PC-3 (cell line): ENCODE measurements at regions not wholly inside any gene's neighbourhood (a gene's known extent, or its start where the extent isn't known, plus 50 kb on each side); places are given as distances from the start of the nearest gene placed in this dataset.

Experiments used
- ATAC-seq: fragments of 200-7000 bp; cut with Tn5 transposase; 2 replicates; pipeline ENCODE4 v1.9.1; 2020; ENCODE audit warnings: mild to moderate bottlenecking, moderate library complexity
- BruUV-seq: library from RNA; stranded (reverse); fragments of 400-500 nt; replicated peaks from 2 replicates; lab custom pipeline; 2021; lab: Mats Ljungman, UMichigan
- CTCF ChIA-PET: fragments of 300-600 bp; sonication (Branson Sonifier 250); formaldehyde crosslinking; loops from one replicate; lab custom pipeline; 2022; ENCODE audit warnings: antibody characterized with exemption; lab: Charles Lee
- POLR2A ChIA-PET: fragments of 300-600 bp; sonication (Branson Sonifier 250); formaldehyde crosslinking; loops from one replicate; lab custom pipeline; 2022; ENCODE audit warnings: antibody characterized with exemption; ENCODE audit not compliant: unreplicated experiment; lab: Charles Lee
- DNase-seq: peaks from one replicate; pipeline ENCODE4 v3.0.0-alpha.2; 2015
- H2AFZ ChIP-seq: fragments of 300-600 bp; sonication (generic); 2 replicates; pipeline ENCODE4 v1.6.0; 2016; ENCODE audit warnings: antibody characterized with exemption, low read length
- H3F3A ChIP-seq: fragments of 300-600 bp; sonication (generic); one replicate; pipeline ENCODE4 v1.6.0; 2017; ENCODE audit warnings: antibody characterized with exemption, low read length, control low read depth, mild to moderate bottlenecking; ENCODE audit not compliant: unreplicated experiment
- H3K27ac ChIP-seq: fragments of 300-600 bp; sonication (generic); 2 replicates; pipeline ENCODE4 v1.5.1; 2016; ENCODE audit warnings: mild to moderate bottlenecking, low read length
- H3K27me3 ChIP-seq: fragments of 300-600 bp; sonication (generic); 2 replicates; pipeline ENCODE4 v1.6.1; 2016; ENCODE audit warnings: low read length, mixed read lengths
- H3K36me3 ChIP-seq: fragments of 300-600 bp; sonication (generic); 2 replicates; pipeline ENCODE4 v1.6.1; 2016; ENCODE audit warnings: low read depth, mixed run types, low read length, mixed read lengths
- H3K4me1 ChIP-seq: fragments of 300-600 bp; sonication (generic); 2 replicates; pipeline ENCODE4 v1.5.1; 2016; ENCODE audit warnings: low read length; ENCODE audit not compliant: insufficient read depth
- H3K4me2 ChIP-seq: fragments of 300-600 bp; sonication (generic); 2 replicates; pipeline ENCODE4 v1.6.0; 2016; ENCODE audit warnings: low read length
- H3K4me3 ChIP-seq: fragments of 300-600 bp; sonication (generic); 2 replicates; pipeline ENCODE4 v1.5.1; 2016; ENCODE audit warnings: mild to moderate bottlenecking, low read length, mixed read lengths
- H3K79me2 ChIP-seq: fragments of 300-600 bp; sonication (generic); 2 replicates; pipeline ENCODE4 v1.6.1; 2017; ENCODE audit warnings: low read length, mixed read lengths
- H3K9ac ChIP-seq: fragments of 300-600 bp; sonication (generic); 2 replicates; pipeline ENCODE4 v1.6.0; 2016; ENCODE audit warnings: mild to moderate bottlenecking, low read length
- H3K9me2 ChIP-seq: fragments of 300-600 bp; sonication (generic); replicated peaks from 2 replicates; pipeline ENCODE4 v1.6.1; 2016; ENCODE audit warnings: mixed run types, low read length, mixed read lengths
- H3K9me3 ChIP-seq: fragments of 300-600 bp; sonication (generic); 2 replicates; pipeline ENCODE4 v1.6.1; 2016; ENCODE audit warnings: low read length, mixed read lengths
- H4K20me1 ChIP-seq: fragments of 300-600 bp; sonication (generic); 2 replicates; pipeline ENCODE4 v1.6.1; 2016; ENCODE audit warnings: low read length, mixed read lengths
- EZH2 ChIP-seq: fragments of 300-600 bp; sonication (generic); IDR thresholded peaks from one replicate; pipeline ENCODE4 v1.6.1; 2017; ENCODE audit warnings: antibody characterized with exemption, mild to moderate bottlenecking, low read length; ENCODE audit not compliant: unreplicated experiment
- EZH2phosphoT487 ChIP-seq: fragments of 300-600 bp; sonication (generic); IDR thresholded peaks from 2 replicates; pipeline ENCODE4 v1.6.1; 2018; ENCODE audit warnings: mild to moderate bottlenecking, antibody characterized with exemption, low read length, borderline replicate concordance
- intact Hi-C: fragments of 100-400 bp; cut with micrococcal nuclease; formaldehyde crosslinking; loops from 2 replicates; pipeline ENCODE4 v1.9.0; 2023
- TF ChIP-seq, protein P1 (sequence below): fragments of 300-600 bp; sonication (generic); conservative IDR thresholded peaks from 2 replicates; pipeline ENCODE4 v1.5.1; 2017; ENCODE audit warnings: antibody characterized with exemption, low read depth, mild to moderate bottlenecking, low read length

DNA sequence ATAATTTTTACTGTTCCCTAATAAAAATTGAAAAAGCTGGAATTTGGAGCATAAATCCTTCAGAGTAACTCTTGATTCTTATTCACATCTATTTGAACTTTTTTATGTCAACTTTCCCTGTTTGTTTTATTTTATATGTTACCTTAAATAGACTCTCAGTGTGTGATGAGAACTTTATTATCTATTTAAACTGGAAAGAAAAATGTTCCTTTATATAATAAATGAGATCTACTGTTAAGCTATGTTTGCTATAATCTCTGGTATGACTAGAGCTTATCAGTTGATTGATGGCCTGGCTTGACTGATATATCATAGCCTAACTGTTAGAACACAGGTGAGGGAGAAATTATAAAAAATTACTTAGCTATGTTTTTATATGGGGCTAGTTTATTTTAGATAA lies 330.6 kb upstream of the EPHA6 start:
- CTCF ChIA-PET: interaction anchor here (1.1 kb wide), 1 partner anchor 330 kb away, joined by 4 read pairs; no protein-coding TSS in a partner anchor
- Histone ChIP-seq H3K79me2 (no peaks in the 10 kb centered on the region), H3K9ac (peak overlapping the region; percentile 66), H2AFZ (no peak overlapping the region), H3K4me2 (peak overlapping the region; percentile 64), H3K36me3 (no peaks in the 10 kb centered on the region), H3K9me2 (no peaks in the 10 kb centered on the region), H3F3A (no peaks in the 10 kb centered on the region), H3K27ac (peak overlapping the region; percentile 92), H3K4me3 (no peak overlapping the region), H4K20me1 (no peaks in the 10 kb centered on the region), H3K4me1 (peaks cover 18% of the 10 kb centered on the region), H3K27me3 (no peaks in the 10 kb centered on the region), H3K9me3 (peaks cover 6% of the 10 kb centered on the region; the same call in 1 of the 2 replicates)
- POLR2A ChIA-PET: interaction anchor here (0.6 kb wide), 1 partner anchor 149 kb away, joined by 5 read pairs; no protein-coding TSS in a partner anchor
- DNase-seq: peak; percentile 62
- peak; percentile 70 for ATAC-seq
- intact Hi-C loops: loop anchor here (5.0 to 10.0 kb wide), 4 partner anchors 111 to 224 kb away; no protein-coding TSS in a partner anchor
- TF ChIP-seq EZH2 (no peak), EZH2phosphoT487 (no peak)
- TF ChIP-seq, protein P1, sequence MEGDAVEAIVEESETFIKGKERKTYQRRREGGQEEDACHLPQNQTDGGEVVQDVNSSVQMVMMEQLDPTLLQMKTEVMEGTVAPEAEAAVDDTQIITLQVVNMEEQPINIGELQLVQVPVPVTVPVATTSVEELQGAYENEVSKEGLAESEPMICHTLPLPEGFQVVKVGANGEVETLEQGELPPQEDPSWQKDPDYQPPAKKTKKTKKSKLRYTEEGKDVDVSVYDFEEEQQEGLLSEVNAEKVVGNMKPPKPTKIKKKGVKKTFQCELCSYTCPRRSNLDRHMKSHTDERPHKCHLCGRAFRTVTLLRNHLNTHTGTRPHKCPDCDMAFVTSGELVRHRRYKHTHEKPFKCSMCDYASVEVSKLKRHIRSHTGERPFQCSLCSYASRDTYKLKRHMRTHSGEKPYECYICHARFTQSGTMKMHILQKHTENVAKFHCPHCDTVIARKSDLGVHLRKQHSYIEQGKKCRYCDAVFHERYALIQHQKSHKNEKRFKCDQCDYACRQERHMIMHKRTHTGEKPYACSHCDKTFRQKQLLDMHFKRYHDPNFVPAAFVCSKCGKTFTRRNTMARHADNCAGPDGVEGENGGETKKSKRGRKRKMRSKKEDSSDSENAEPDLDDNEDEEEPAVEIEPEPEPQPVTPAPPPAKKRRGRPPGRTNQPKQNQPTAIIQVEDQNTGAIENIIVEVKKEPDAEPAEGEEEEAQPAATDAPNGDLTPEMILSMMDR: no peak
- no TSS peak for BruUV-seq

DNA sequence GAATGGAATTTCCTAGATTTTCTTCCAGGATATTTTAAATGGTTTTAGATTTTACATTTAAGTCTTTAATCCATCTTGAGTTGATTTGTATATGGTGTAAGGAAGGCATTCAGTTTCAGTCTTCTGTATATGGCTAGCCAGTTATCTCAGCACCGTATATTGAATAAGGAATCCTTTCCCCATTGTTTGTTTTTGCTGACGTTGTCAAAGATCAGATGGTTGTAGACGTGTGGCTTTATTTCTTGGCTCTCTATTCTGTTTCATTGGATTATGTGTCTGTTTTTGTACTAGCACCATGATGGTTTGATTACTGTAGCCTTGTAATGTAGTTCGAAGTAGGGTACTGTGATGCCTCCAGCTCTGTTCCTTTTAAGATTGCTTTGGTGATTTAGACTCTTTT lies 325.7 kb upstream of the EPHA6 start:
- no TSS peak for BruUV-seq
- peaks cover 13% of the 10 kb centered on the region for H3K4me1 ChIP-seq
- DNase-seq (no peak), ATAC-seq (no peak)
- no peak overlapping the region for H3K4me2 ChIP-seq
- no peak overlapping the region for H3K27ac ChIP-seq
- no peak overlapping the region for H3K9ac ChIP-seq
- H3K9me3 ChIP-seq: no peaks in the 10 kb centered on the region
- TF ChIP-seq EZH2phosphoT487 (no peak), EZH2 (no peak)
- TF ChIP-seq, protein P1: no peak
- no peaks in the 10 kb centered on the region for H4K20me1 ChIP-seq
- no peaks in the 10 kb centered on the region for H3F3A ChIP-seq
- ChIA-PET CTCF (no interaction called here), POLR2A (no interaction called here)
- no peaks in the 10 kb centered on the region for H3K79me2 ChIP-seq
- H3K36me3 ChIP-seq: no peaks in the 10 kb centered on the region
- H3K9me2 ChIP-seq: no peaks in the 10 kb centered on the region
- no peaks in the 10 kb centered on the region for H3K27me3 ChIP-seq
- intact Hi-C loops: loop anchor here (5.0 to 10.0 kb wide), 2 partner anchors 106 to 324 kb away; partner anchors contain the start of gene EPHA6
- no peak overlapping the region for H2AFZ ChIP-seq
- no peak overlapping the region for H3K4me3 ChIP-seq

DNA sequence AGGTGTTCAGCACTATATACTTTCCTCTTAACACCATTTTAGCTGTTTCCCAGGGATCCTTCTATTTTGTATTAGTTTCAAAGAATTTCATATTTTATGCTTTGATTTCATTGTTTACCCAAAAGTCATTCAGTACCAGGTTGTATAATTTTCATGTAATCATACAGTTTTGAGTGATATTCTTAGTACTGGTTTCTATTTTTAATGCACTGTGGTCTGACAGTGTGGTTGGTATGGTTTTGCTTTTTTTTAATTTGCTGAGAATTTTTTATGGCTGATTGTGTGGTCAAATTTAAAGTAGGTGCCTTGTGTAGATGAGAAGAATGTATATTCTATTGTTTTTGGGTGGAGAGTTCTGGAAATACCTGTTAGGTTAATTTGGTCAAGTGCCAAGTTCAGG lies 323.4 kb upstream of the EPHA6 start:
- no peaks in the 10 kb centered on the region for H3K79me2 ChIP-seq
- H3K4me3 ChIP-seq: no peak overlapping the region
- POLR2A ChIA-PET: no interaction called here
- no peaks in the 10 kb centered on the region for H4K20me1 ChIP-seq
- H3K9me2 ChIP-seq: no peaks in the 10 kb centered on the region
- intact Hi-C loops: no loop called here
- TF ChIP-seq, protein P1: no peak
- TF ChIP-seq EZH2phosphoT487 (no peak), EZH2 (no peak)
- no TSS peak for BruUV-seq
- DNase-seq: no peak
- no peak overlapping the region for H3K4me2 ChIP-seq
- no peaks in the 10 kb centered on the region for H3K27me3 ChIP-seq
- H3K36me3 ChIP-seq: no peaks in the 10 kb centered on the region
- H2AFZ ChIP-seq: no peak overlapping the region
- H3K27ac ChIP-seq: no peak overlapping the region
- CTCF ChIA-PET: no interaction called here
- H3K9me3 ChIP-seq: no peaks in the 10 kb centered on the region
- no peak for ATAC-seq
- no peaks in the 10 kb centered on the region for H3F3A ChIP-seq
- H3K4me1 ChIP-seq: peaks cover 7% of the 10 kb centered on the region
- no peak overlapping the region for H3K9ac ChIP-seq
